Hepatocyte (in vitro differentiated cells): ENCODE measurements at regions not wholly inside any gene's neighbourhood (a gene's known extent, or its start where the extent isn't known, plus 50 kb on each side); places are given as distances from the start of the nearest gene placed in this dataset.

Experiments
- EZH2 ChIP-seq: fragments of 200-600 bp; sonication (generic); IDR thresholded peaks from 2 replicates; pipeline ENCODE4 v1.6.1; 2016; ENCODE audit warnings: antibody characterized with exemption, mild to moderate bottlenecking, borderline replicate concordance
- TF ChIP-seq, protein P1 (sequence below): fragments of 200-600 bp; sonication (generic); IDR thresholded peaks from 2 replicates; pipeline ENCODE4 v1.5.1; 2016; ENCODE audit warnings: antibody characterized with exemption, mild to moderate bottlenecking; ENCODE audit not compliant: poor library complexity

DNA sequence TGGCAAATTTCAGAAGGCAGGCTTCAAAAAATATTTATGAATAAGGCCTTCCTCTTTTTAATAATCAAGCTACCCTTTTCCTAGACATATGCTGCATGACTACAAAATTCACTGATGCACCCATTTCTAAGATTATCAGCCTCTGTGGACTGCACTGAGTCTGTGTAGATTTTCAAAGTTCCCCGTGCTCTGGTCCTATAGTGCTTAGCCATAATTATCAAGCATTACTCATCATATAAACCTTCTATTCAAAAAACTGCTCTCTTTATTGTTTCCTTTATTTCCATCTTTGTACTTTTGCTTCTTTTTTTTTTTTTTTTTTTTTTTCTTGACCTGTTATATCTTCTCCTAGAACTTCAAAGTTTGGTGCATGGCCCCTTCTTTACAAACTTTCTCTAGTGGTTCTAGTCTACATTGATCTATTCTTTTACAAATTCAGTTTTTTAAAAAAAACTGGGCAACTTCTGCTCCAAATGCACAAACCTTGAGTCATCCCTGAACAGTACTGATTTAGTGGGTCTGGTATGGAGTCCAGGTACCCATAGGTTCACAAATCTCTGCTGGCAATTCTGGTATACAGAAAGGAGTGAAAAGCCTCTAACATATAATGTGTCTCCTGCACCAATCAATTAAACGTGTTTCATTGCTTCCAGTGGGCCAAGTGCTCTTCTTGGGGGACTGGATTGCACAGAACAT, 481.9 kb downstream of the NUP35 start:
- TF ChIP-seq, protein P1, sequence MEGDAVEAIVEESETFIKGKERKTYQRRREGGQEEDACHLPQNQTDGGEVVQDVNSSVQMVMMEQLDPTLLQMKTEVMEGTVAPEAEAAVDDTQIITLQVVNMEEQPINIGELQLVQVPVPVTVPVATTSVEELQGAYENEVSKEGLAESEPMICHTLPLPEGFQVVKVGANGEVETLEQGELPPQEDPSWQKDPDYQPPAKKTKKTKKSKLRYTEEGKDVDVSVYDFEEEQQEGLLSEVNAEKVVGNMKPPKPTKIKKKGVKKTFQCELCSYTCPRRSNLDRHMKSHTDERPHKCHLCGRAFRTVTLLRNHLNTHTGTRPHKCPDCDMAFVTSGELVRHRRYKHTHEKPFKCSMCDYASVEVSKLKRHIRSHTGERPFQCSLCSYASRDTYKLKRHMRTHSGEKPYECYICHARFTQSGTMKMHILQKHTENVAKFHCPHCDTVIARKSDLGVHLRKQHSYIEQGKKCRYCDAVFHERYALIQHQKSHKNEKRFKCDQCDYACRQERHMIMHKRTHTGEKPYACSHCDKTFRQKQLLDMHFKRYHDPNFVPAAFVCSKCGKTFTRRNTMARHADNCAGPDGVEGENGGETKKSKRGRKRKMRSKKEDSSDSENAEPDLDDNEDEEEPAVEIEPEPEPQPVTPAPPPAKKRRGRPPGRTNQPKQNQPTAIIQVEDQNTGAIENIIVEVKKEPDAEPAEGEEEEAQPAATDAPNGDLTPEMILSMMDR: no peak
- no peak for TF ChIP-seq EZH2
